Endothelial cell of umbilical vein (primary cell): ENCODE measurements at regions not wholly inside any gene's neighbourhood (a gene's known extent, or its start where the extent isn't known, plus 50 kb on each side); places are given as distances from the start of the nearest gene placed in this dataset.

Experiments used
- EZH2 ChIP-seq: IDR thresholded peaks from 2 replicates; pipeline ENCODE4 v1.6.1; 2012; ENCODE audit warnings: borderline replicate concordance, low read depth, mild to moderate bottlenecking, moderate library complexity, low read length, inconsistent platforms; ENCODE audit not compliant: severe bottlenecking
- FOS ChIP-seq: IDR thresholded peaks from 2 replicates; pipeline ENCODE4 v1.6.1; 2011; ENCODE audit warnings: mild to moderate bottlenecking, low read length, moderate library complexity, borderline replicate concordance; ENCODE audit not compliant: insufficient read depth
- GATA2 ChIP-seq: IDR thresholded peaks from 2 replicates; pipeline ENCODE4 v1.7.0; 2011; ENCODE audit warnings: low read depth, mild to moderate bottlenecking, moderate library complexity, mixed read lengths, low read length; ENCODE audit not compliant: insufficient read length, insufficient read depth
- JUN ChIP-seq: IDR thresholded peaks from 2 replicates; pipeline ENCODE4 v1.6.1; 2011; ENCODE audit warnings: borderline replicate concordance, low read depth; ENCODE audit not compliant: insufficient read length, insufficient read depth
- MYC ChIP-seq: IDR thresholded peaks from one replicate; pipeline ENCODE4 v1.6.1; 2011; ENCODE audit warnings: mild to moderate bottlenecking, low read depth, low read length
- POLR2A ChIP-seq: IDR thresholded peaks from 2 replicates; pipeline ENCODE4 v1.6.1; 2012; ENCODE audit warnings: low read depth, mild to moderate bottlenecking, control low read depth, low read length
- POLR2AphosphoS5 ChIP-seq: IDR thresholded peaks from 2 replicates; pipeline ENCODE4 v1.6.1; 2012; ENCODE audit warnings: low read depth, mild to moderate bottlenecking, control low read depth, low read length, moderate library complexity; ENCODE audit not compliant: insufficient read depth
- TF ChIP-seq, protein P1 (sequence below), 2 donors: IDR thresholded peaks; 1 replicate in 1 of 2; 2 replicates in 1 of 2; pipeline ENCODE4 v1.5.1; 2011; ENCODE audit warnings: low read length in 2 of 2, mild to moderate bottlenecking in 2 of 2, moderate library complexity in 2 of 2, control low read depth in 1 of 2, inconsistent platforms in 1 of 2, low read depth in 1 of 2; ENCODE audit not compliant: insufficient read depth in 1 of 2; ENCODE audit errors: extremely low read depth in 1 of 2
- TF ChIP-seq, protein P2 (sequence below): IDR thresholded peaks from 2 replicates; pipeline ENCODE4 v1.6.1; 2011; ENCODE audit not compliant: insufficient read depth, insufficient read length

- TF ChIP-seq, protein P1, sequence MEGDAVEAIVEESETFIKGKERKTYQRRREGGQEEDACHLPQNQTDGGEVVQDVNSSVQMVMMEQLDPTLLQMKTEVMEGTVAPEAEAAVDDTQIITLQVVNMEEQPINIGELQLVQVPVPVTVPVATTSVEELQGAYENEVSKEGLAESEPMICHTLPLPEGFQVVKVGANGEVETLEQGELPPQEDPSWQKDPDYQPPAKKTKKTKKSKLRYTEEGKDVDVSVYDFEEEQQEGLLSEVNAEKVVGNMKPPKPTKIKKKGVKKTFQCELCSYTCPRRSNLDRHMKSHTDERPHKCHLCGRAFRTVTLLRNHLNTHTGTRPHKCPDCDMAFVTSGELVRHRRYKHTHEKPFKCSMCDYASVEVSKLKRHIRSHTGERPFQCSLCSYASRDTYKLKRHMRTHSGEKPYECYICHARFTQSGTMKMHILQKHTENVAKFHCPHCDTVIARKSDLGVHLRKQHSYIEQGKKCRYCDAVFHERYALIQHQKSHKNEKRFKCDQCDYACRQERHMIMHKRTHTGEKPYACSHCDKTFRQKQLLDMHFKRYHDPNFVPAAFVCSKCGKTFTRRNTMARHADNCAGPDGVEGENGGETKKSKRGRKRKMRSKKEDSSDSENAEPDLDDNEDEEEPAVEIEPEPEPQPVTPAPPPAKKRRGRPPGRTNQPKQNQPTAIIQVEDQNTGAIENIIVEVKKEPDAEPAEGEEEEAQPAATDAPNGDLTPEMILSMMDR (IDR thresholded peaks at IDR 0.05; ENCODE audit: extremely low read depth in 1 of 2, insufficient read depth in 1 of 2, low read depth in 1 of 2, low read length in 2 of 2), result no peak
- TF ChIP-seq POLR2AphosphoS5, result no peak
- TF ChIP-seq, protein P2, sequence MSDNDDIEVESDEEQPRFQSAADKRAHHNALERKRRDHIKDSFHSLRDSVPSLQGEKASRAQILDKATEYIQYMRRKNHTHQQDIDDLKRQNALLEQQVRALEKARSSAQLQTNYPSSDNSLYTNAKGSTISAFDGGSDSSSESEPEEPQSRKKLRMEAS, result no peak
- no peak for TF ChIP-seq POLR2A
- TF ChIP-seq MYC, result no peak
- TF ChIP-seq FOS, result no peak
- TF ChIP-seq EZH2, result no peak
- TF ChIP-seq JUN, result no peak
- no peak for TF ChIP-seq GATA2
These were observed 368.1 kb upstream of the FOXG1 start for GRCh38 chr14:28398506-28398905.
